ENCODE measurements at regions not wholly inside any gene's neighbourhood (a gene's known extent, or its start where the extent isn't known, plus 50 kb on each side); places are given as distances from the start of the nearest gene placed in this dataset.

DNA sequence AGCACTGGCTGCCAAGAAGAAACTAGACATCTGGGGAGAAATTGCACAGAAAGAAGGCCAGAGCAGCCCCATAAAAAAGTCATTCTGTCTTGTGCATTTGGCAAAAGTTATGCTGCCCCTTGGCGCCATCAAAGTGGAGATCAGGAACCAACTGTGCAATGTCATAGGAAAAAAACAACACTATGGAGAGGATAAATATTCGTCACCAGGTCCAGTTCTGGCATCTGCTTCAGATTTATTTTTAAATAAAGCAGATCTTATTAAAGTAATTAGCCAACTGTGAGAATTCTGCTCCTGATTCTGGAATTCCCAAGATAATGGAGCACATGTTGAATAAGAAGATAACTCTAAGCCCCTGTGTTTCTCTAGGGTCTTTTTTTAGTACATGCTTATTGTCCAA is 500.0 kb upstream of the IL12A start:
- TF ChIP-seq, protein P1, sequence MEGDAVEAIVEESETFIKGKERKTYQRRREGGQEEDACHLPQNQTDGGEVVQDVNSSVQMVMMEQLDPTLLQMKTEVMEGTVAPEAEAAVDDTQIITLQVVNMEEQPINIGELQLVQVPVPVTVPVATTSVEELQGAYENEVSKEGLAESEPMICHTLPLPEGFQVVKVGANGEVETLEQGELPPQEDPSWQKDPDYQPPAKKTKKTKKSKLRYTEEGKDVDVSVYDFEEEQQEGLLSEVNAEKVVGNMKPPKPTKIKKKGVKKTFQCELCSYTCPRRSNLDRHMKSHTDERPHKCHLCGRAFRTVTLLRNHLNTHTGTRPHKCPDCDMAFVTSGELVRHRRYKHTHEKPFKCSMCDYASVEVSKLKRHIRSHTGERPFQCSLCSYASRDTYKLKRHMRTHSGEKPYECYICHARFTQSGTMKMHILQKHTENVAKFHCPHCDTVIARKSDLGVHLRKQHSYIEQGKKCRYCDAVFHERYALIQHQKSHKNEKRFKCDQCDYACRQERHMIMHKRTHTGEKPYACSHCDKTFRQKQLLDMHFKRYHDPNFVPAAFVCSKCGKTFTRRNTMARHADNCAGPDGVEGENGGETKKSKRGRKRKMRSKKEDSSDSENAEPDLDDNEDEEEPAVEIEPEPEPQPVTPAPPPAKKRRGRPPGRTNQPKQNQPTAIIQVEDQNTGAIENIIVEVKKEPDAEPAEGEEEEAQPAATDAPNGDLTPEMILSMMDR (IDR thresholded peaks at IDR 0.05) = no peak
- TF ChIP-seq POLR2AphosphoS5 (IDR thresholded peaks at IDR 0.05) = no peak
- TF ChIP-seq POLR2A (IDR thresholded peaks at IDR 0.05) = no peak
